H9 (cell line): ENCODE measurements at regions not wholly inside any gene's neighbourhood (a gene's known extent, or its start where the extent isn't known, plus 50 kb on each side); places are given as distances from the start of the nearest gene placed in this dataset.

Experiments
- DNase-seq: peaks from one replicate; pipeline ENCODE4 v3.0.0-alpha.2; 2017
- H2AFZ ChIP-seq: one replicate; pipeline ENCODE4 v1.6.1; 2013; ENCODE audit warnings: mild to moderate bottlenecking, low read length, control low read depth, moderate library complexity
- H2AK5ac ChIP-seq: 2 replicates; pipeline ENCODE4 v1.6.1; 2013; ENCODE audit warnings: low read length, control low read depth, mixed read lengths; ENCODE audit not compliant: insufficient read length
- H2BK120ac ChIP-seq: one replicate; pipeline ENCODE4 v1.6.1; 2013; ENCODE audit warnings: low read depth, mild to moderate bottlenecking, low read length, control low read depth, inconsistent platforms; ENCODE audit not compliant: poor library complexity, severe bottlenecking
- H2BK12ac ChIP-seq: 2 replicates; pipeline ENCODE4 v1.6.1; 2013; ENCODE audit warnings: low read length, control low read depth, mixed read lengths, low read depth; ENCODE audit not compliant: insufficient read length
- H2BK15ac ChIP-seq: 2 replicates; pipeline ENCODE4 v1.6.1; 2013; ENCODE audit warnings: low read depth, low read length, control low read depth
- H2BK20ac ChIP-seq: one replicate; pipeline ENCODE4 v1.6.1; 2013; ENCODE audit warnings: low read depth, mild to moderate bottlenecking, low read length, control low read depth, inconsistent platforms; ENCODE audit not compliant: poor library complexity, severe bottlenecking
- H2BK5ac ChIP-seq: 2 replicates; pipeline ENCODE4 v1.6.1; 2013; ENCODE audit warnings: low read length, control low read depth, mixed read lengths; ENCODE audit not compliant: insufficient read length
- H3K14ac ChIP-seq: 2 replicates; pipeline ENCODE4 v1.6.1; 2013; ENCODE audit warnings: low read length, control low read depth; ENCODE audit not compliant: insufficient read depth
- H3K18ac ChIP-seq: 2 replicates; pipeline ENCODE4 v1.6.1; 2013; ENCODE audit warnings: low read depth, mild to moderate bottlenecking, mixed read lengths, low read length, control low read depth; ENCODE audit not compliant: insufficient read length
- H3K23ac ChIP-seq: 2 replicates; pipeline ENCODE4 v1.6.1; 2013; ENCODE audit warnings: low read length, control low read depth, mixed read lengths, low read depth; ENCODE audit not compliant: insufficient read length
- H3K23me2 ChIP-seq: 2 replicates; pipeline ENCODE4 v1.6.1; 2013; ENCODE audit warnings: low read depth, mild to moderate bottlenecking, mixed read lengths, low read length, control low read depth; ENCODE audit not compliant: insufficient read length, poor library complexity, severe bottlenecking
- H3K27ac ChIP-seq: 2 replicates; pipeline ENCODE4 v1.5.1; 2013; ENCODE audit warnings: low read length, control low read depth, mixed read lengths, low read depth; ENCODE audit not compliant: insufficient read length
- H3K27me3 ChIP-seq: 2 replicates; pipeline ENCODE4 v1.6.1; 2013; ENCODE audit warnings: low read length, control low read depth, inconsistent platforms; ENCODE audit not compliant: insufficient read depth
- H3K4ac ChIP-seq: 2 replicates; pipeline ENCODE4 v1.6.1; 2013; ENCODE audit warnings: low read depth, mild to moderate bottlenecking, control low read depth, inconsistent platforms, low read length, moderate library complexity
- H3K4me1 ChIP-seq: 2 replicates; pipeline ENCODE4 v1.6.1; 2013; ENCODE audit warnings: low read length, control low read depth, inconsistent platforms; ENCODE audit not compliant: insufficient read depth
- H3K4me2 ChIP-seq: 2 replicates; pipeline ENCODE4 v1.6.1; 2013; ENCODE audit warnings: low read length, control low read depth, mixed read lengths; ENCODE audit not compliant: insufficient read length, insufficient read depth
- H3K56ac ChIP-seq: 2 replicates; pipeline ENCODE4 v1.6.1; 2013; ENCODE audit warnings: low read depth, mild to moderate bottlenecking, mixed read lengths, low read length, control low read depth; ENCODE audit not compliant: insufficient read length
- H3K79me1 ChIP-seq: 2 replicates; pipeline ENCODE4 v1.6.1; 2013; ENCODE audit warnings: low read depth, mild to moderate bottlenecking, moderate library complexity, low read length, control low read depth, inconsistent platforms; ENCODE audit not compliant: insufficient read depth, poor library complexity, severe bottlenecking
- H3K79me2 ChIP-seq: 2 replicates; pipeline ENCODE4 v1.6.1; 2013; ENCODE audit warnings: low read length, control low read depth, inconsistent platforms; ENCODE audit not compliant: insufficient read depth
- H3K9ac ChIP-seq: 2 replicates; pipeline ENCODE4 v1.6.1; 2013; ENCODE audit warnings: low read length, control low read depth, mixed read lengths; ENCODE audit not compliant: insufficient read length; ENCODE audit errors: extremely low read depth
- H3K9me3 ChIP-seq: one replicate; pipeline ENCODE4 v1.6.1; 2013; ENCODE audit warnings: low read depth, low read length, inconsistent platforms; ENCODE audit not compliant: control insufficient read depth
- H3T11ph ChIP-seq: one replicate; pipeline ENCODE4 v1.6.1; 2013; ENCODE audit warnings: mild to moderate bottlenecking, low read length, control low read depth, inconsistent platforms
- H4K20me1 ChIP-seq: one replicate; pipeline ENCODE4 v1.6.1; 2013; ENCODE audit not compliant: control insufficient read depth, insufficient read length, insufficient read depth
- H4K5ac ChIP-seq: 2 replicates; pipeline ENCODE4 v1.6.1; 2013; ENCODE audit warnings: low read depth, mild to moderate bottlenecking, mixed read lengths, low read length, control low read depth; ENCODE audit not compliant: insufficient read length
- H4K8ac ChIP-seq: replicated peaks from 2 replicates; pipeline ENCODE4 v1.6.1; 2013; ENCODE audit warnings: low read length, control low read depth, mixed read lengths, low read depth; ENCODE audit not compliant: insufficient read length
- H4K91ac ChIP-seq: 2 replicates; pipeline ENCODE4 v1.6.1; 2013; ENCODE audit warnings: low read depth, mild to moderate bottlenecking, moderate library complexity, mixed read lengths, low read length, control low read depth; ENCODE audit not compliant: insufficient read length
- H3K27ac Mint-ChIP-seq, 3 experiments: 2 replicates in 2 of 3; 3 replicates in 1 of 3; pipeline ENCODE4 v1.8.0; 2020 to 2021; ENCODE audit warnings: mixed read lengths in 3 of 3, mild to moderate bottlenecking in 1 of 3, moderate library complexity in 1 of 3
- H3K27me3 Mint-ChIP-seq: 2 replicates; pipeline ENCODE4 v1.8.0; 2021; ENCODE audit warnings: low read depth, mild to moderate bottlenecking, moderate library complexity, mixed read lengths
- H3K36me3 Mint-ChIP-seq, 3 experiments: 2 replicates in 2 of 3; 3 replicates in 1 of 3; pipeline ENCODE4 v1.8.0; 2020 to 2021; ENCODE audit warnings: low read depth in 3 of 3, mixed read lengths in 3 of 3; ENCODE audit not compliant: insufficient read depth in 1 of 3
- H3K4me1 Mint-ChIP-seq, 2 experiments: 2 replicates each; pipeline ENCODE4 v1.8.0; 2020; ENCODE audit warnings: mixed read lengths in 2 of 2
- H3K4me3 Mint-ChIP-seq, 2 experiments: 2 replicates in 1 of 2; 3 replicates in 1 of 2; pipeline ENCODE4 v1.8.0; 2020 to 2021; ENCODE audit warnings: mild to moderate bottlenecking in 2 of 2, mixed read lengths in 2 of 2, moderate library complexity in 1 of 2
- H3K9me3 Mint-ChIP-seq, 2 experiments: 2 replicates in 1 of 2; 3 replicates in 1 of 2; pipeline ENCODE4 v1.8.0; 2020; ENCODE audit warnings: mild to moderate bottlenecking in 2 of 2, mixed read lengths in 2 of 2, moderate library complexity in 1 of 2
- WGBS: extraction: QIAGEN DNeasy Blood & Tissue Kit; methylation state at CpG from one replicate; pipeline ENCODE4 v1.1.7; 2013; ENCODE audit warnings: missing lambda C conversion rate, low lambda C conversion rate, mixed read lengths; ENCODE audit not compliant: insufficient read length; ENCODE audit errors: extremely low coverage; 5-methylcytosine and 5-hydroxymethylcytosine counted together
- TF ChIP-seq, protein P1 (sequence below): fragments of 200-600 bp; sonication (generic); conservative IDR thresholded peaks from 3 replicates; pipeline ENCODE4 v1.8.0; 2021; ENCODE audit warnings: antibody characterized with exemption, mild to moderate bottlenecking

DNA sequence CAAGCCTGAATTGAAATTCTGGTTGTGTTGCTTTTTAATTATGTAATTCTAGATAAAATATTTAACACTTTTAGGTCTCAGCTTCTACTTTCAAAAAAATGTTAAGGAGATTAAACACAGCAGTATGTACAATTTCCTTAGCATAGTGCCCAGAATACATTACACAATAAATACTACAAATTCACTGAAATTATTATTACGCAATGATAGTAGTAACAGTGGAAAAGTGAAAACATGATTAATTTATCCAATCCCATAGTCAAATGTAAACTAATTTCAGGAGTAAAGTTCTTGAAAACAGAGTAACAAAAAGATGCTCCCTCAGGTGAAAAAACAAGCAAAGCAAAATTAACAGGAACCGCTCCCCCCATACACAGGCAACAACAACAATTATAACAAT is 1915.4 kb downstream of the STIM2 start:
- WGBS: no CpG with 5 or more reads among the region's 2 CpGs
- H4K91ac ChIP-seq: no peak overlapping the region
- no peak overlapping the region for H2BK5ac ChIP-seq
- no peak for DNase-seq
- Mint-ChIP-seq H3K27ac (no peak overlapping the region), H3K4me1 (no peaks in the 10 kb centered on the region), H3K4me3 (no peak overlapping the region), H3K36me3 (no peaks in the 10 kb centered on the region), H3K9me3 (no peaks in the 10 kb centered on the region), H3K27me3 (no peaks in the 10 kb centered on the region)
- no peaks in the 10 kb centered on the region for H4K20me1 ChIP-seq
- no peak overlapping the region for H3K18ac ChIP-seq
- H3K9me3 ChIP-seq: no peaks in the 10 kb centered on the region
- no peak overlapping the region for H3K56ac ChIP-seq
- no peaks in the 10 kb centered on the region for H3K27me3 ChIP-seq
- no peak overlapping the region for H2BK15ac ChIP-seq
- H2AFZ ChIP-seq: no peak overlapping the region
- H3K79me1 ChIP-seq: no peaks in the 10 kb centered on the region
- H2BK120ac ChIP-seq: no peak overlapping the region
- TF ChIP-seq, protein P1, sequence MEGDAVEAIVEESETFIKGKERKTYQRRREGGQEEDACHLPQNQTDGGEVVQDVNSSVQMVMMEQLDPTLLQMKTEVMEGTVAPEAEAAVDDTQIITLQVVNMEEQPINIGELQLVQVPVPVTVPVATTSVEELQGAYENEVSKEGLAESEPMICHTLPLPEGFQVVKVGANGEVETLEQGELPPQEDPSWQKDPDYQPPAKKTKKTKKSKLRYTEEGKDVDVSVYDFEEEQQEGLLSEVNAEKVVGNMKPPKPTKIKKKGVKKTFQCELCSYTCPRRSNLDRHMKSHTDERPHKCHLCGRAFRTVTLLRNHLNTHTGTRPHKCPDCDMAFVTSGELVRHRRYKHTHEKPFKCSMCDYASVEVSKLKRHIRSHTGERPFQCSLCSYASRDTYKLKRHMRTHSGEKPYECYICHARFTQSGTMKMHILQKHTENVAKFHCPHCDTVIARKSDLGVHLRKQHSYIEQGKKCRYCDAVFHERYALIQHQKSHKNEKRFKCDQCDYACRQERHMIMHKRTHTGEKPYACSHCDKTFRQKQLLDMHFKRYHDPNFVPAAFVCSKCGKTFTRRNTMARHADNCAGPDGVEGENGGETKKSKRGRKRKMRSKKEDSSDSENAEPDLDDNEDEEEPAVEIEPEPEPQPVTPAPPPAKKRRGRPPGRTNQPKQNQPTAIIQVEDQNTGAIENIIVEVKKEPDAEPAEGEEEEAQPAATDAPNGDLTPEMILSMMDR: no peak
- H3K23me2 ChIP-seq: no peaks in the 10 kb centered on the region
- no peak overlapping the region for H2AK5ac ChIP-seq
- H3K27ac ChIP-seq: no peak overlapping the region
- H3K14ac ChIP-seq: no peak overlapping the region
- no peak overlapping the region for H2BK12ac ChIP-seq
- no peak overlapping the region for H3K4ac ChIP-seq
- no peak overlapping the region for H4K5ac ChIP-seq
- no peak overlapping the region for H2BK20ac ChIP-seq
- no peak overlapping the region for H3K9ac ChIP-seq
- H3K23ac ChIP-seq: no peak overlapping the region
- H4K8ac ChIP-seq: no peak overlapping the region
- H3K79me2 ChIP-seq: no peaks in the 10 kb centered on the region
- H3K4me2 ChIP-seq: no peak overlapping the region
- no peak overlapping the region for H3T11ph ChIP-seq
- no peaks in the 10 kb centered on the region for H3K4me1 ChIP-seq
